Right ventricle myocardium inferior (tissue), 1 donor: ENCODE measurements at regions not wholly inside any gene's neighbourhood (a gene's known extent, or its start where the extent isn't known, plus 50 kb on each side); places are given as distances from the start of the nearest gene placed in this dataset.

Source experiments
- ATAC-seq: fragments of 200-7000 bp; cut with Tn5 transposase; one replicate; pipeline ENCODE4 v1.9.1; 2020; ENCODE audit warnings: mild to moderate bottlenecking, moderate library complexity
- DNase-seq: peaks from one replicate; pipeline ENCODE4 v3.0.0; 2021; ENCODE audit errors: missing footprints
- intact Hi-C: fragments of 100-400 bp; cut with DNase I; formaldehyde crosslinking; loops from one replicate; pipeline ENCODE4 v1.11.0; 2022
- donor health status: DM: no; HTN: yes; CAD: no; lungs with severe emphysema.

GRCh38 chr10:63765126-63765525 is 243.9 kb downstream of the REEP3 start:
- ATAC-seq (no peak), DNase-seq (no peak)
- intact Hi-C loops: loop anchor here (5.0 kb wide), 1 partner anchor 598 kb away; no protein-coding TSS in a partner anchor

GRCh38 chr10:63766745-63767137 is 245.5 kb downstream of the REEP3 start:
- intact Hi-C loops: loop anchor here (5.0 kb wide), 1 partner anchor 599 kb away; no protein-coding TSS in a partner anchor
- ATAC-seq (no peak), DNase-seq (no peak)

- no peak for DNase-seq
- ATAC-seq: no peak
- intact Hi-C loops: loop anchor here (5.0 kb wide), 1 partner anchor 600 kb away; no protein-coding TSS in a partner anchor
These were observed 246.1 kb downstream of the REEP3 start for GRCh38 chr10:63767138-63767801.

GRCh38 chr10:63769367-63769766 is 248.2 kb downstream of the REEP3 start:
- intact Hi-C loops: loop anchor here (5.0 kb wide), 1 partner anchor 602 kb away; no protein-coding TSS in a partner anchor
- ATAC-seq (no peak), DNase-seq (no peak)

- intact Hi-C loops: no loop called here
- no peak for DNase-seq
- no peak for ATAC-seq
These were observed 249.3 kb downstream of the REEP3 start for GRCh38 chr10:63770523-63770922.

- intact Hi-C loops: no loop called here
- DNase-seq: no peak
- no peak for ATAC-seq
These were observed 251.3 kb downstream of the REEP3 start for GRCh38 chr10:63772491-63772890.

GRCh38 chr10:63773106-63773505 is 251.9 kb downstream of the REEP3 start:
- intact Hi-C loops: no loop called here
- DNase-seq (no peak), ATAC-seq (no peak)

- no peak for DNase-seq
- intact Hi-C loops: no loop called here
- no peak for ATAC-seq
These were observed 252.8 kb downstream of the REEP3 start for GRCh38 chr10:63773962-63774361.

GRCh38 chr10:63780101-63780500 is 258.9 kb downstream of the REEP3 start:
- DNase-seq: no peak
- no peak for ATAC-seq
- intact Hi-C loops: no loop called here

- no peak for ATAC-seq
- intact Hi-C loops: no loop called here
- DNase-seq: no peak
These were observed 260.0 kb downstream of the REEP3 start for GRCh38 chr10:63781226-63781625.

- DNase-seq (no peak), ATAC-seq (no peak)
- intact Hi-C loops: no loop called here
These were observed 262.7 kb downstream of the REEP3 start for GRCh38 chr10:63783882-63784281.

GRCh38 chr10:63788152-63788821 is 267.1 kb downstream of the REEP3 start:
- ATAC-seq: no peak
- intact Hi-C loops: no loop called here
- DNase-seq: no peak

GRCh38 chr10:63795094-63795860 is 274.1 kb downstream of the REEP3 start:
- no peak for ATAC-seq
- no peak for DNase-seq
- intact Hi-C loops: no loop called here

- intact Hi-C loops: no loop called here
- DNase-seq (peak; percentile 86), ATAC-seq (peak; percentile 88)
These were observed 277.6 kb downstream of the REEP3 start for GRCh38 chr10:63798599-63799498.

- no peak for DNase-seq
- no peak for ATAC-seq
- intact Hi-C loops: no loop called here
These were observed 278.5 kb downstream of the REEP3 start for GRCh38 chr10:63799521-63800300.

- no peak for DNase-seq
- intact Hi-C loops: loop anchor here (1.0 kb wide), 1 partner anchor 18 kb away; no protein-coding TSS in a partner anchor
- ATAC-seq: no peak
These were observed 280.0 kb downstream of the REEP3 start for GRCh38 chr10:63801166-63801565.

GRCh38 chr10:63806330-63806729 is 285.1 kb downstream of the REEP3 start:
- ATAC-seq (no peak), DNase-seq (no peak)
- intact Hi-C loops: no loop called here

- DNase-seq: no peak
- intact Hi-C loops: no loop called here
- no peak for ATAC-seq
These were observed 291.3 kb downstream of the REEP3 start for GRCh38 chr10:63812501-63812900.
